Neutrophil (primary cell): ENCODE measurements at regions not wholly inside any gene's neighbourhood (a gene's known extent, or its start where the extent isn't known, plus 50 kb on each side); places are given as distances from the start of the nearest gene placed in this dataset.

Experiments
- H3K27ac ChIP-seq: fragments of 200-600 bp; sonication (generic); 2 replicates; pipeline ENCODE4 v1.5.1; 2016; ENCODE audit warnings: mild to moderate bottlenecking, moderate library complexity
- H3K27me3 ChIP-seq: fragments of 200-600 bp; sonication (generic); 2 replicates; pipeline ENCODE4 v1.6.0; 2016; ENCODE audit warnings: mild to moderate bottlenecking
- H3K36me3 ChIP-seq: fragments of 200-600 bp; sonication (generic); 2 replicates; pipeline ENCODE4 v1.5.1; 2017
- H3K4me1 ChIP-seq, 2 experiments: fragments of 200-600 bp in 1 of 2; sonication (generic) in 1 of 2; 1 replicate in 1 of 2; 2 replicates in 1 of 2; pipeline versions ENCODE4 v1.5.1 to v1.6.1; 2013 to 2016; ENCODE audit warnings: low read depth in 1 of 2, low read length in 1 of 2, mild to moderate bottlenecking in 1 of 2, moderate library complexity in 1 of 2; ENCODE audit not compliant: control insufficient read depth in 1 of 2, insufficient read depth in 1 of 2
- H3K4me3 ChIP-seq, 2 experiments: fragments of 200-600 bp in 1 of 2; sonication (generic) in 1 of 2; 1 replicate in 1 of 2; 2 replicates in 1 of 2; pipeline ENCODE4 v1.5.1; 2013 to 2016; ENCODE audit warnings: low read depth in 1 of 2, low read length in 1 of 2, mild to moderate bottlenecking in 1 of 2, moderate library complexity in 1 of 2
- H3K9me3 ChIP-seq: fragments of 200-600 bp; sonication (generic); 2 replicates; pipeline ENCODE4 v1.5.1; 2016
- TF ChIP-seq, protein P1 (sequence below): fragments of 200-600 bp; sonication (generic); IDR thresholded peaks from 2 replicates; pipeline ENCODE4 v1.5.1; 2016; ENCODE audit warnings: antibody characterized with exemption

GRCh38 chr20:57970856-57971255, 257.6 kb downstream of the ANKRD60 start:
- Histone ChIP-seq H3K27me3 (no peaks in the 10 kb centered on the region), H3K4me1 (no peaks in the 10 kb centered on the region), H3K9me3 (no peaks in the 10 kb centered on the region), H3K27ac (no peak overlapping the region), H3K4me3 (no peak overlapping the region), H3K36me3 (no peaks in the 10 kb centered on the region)
- TF ChIP-seq, protein P1, sequence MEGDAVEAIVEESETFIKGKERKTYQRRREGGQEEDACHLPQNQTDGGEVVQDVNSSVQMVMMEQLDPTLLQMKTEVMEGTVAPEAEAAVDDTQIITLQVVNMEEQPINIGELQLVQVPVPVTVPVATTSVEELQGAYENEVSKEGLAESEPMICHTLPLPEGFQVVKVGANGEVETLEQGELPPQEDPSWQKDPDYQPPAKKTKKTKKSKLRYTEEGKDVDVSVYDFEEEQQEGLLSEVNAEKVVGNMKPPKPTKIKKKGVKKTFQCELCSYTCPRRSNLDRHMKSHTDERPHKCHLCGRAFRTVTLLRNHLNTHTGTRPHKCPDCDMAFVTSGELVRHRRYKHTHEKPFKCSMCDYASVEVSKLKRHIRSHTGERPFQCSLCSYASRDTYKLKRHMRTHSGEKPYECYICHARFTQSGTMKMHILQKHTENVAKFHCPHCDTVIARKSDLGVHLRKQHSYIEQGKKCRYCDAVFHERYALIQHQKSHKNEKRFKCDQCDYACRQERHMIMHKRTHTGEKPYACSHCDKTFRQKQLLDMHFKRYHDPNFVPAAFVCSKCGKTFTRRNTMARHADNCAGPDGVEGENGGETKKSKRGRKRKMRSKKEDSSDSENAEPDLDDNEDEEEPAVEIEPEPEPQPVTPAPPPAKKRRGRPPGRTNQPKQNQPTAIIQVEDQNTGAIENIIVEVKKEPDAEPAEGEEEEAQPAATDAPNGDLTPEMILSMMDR: no peak

DNA sequence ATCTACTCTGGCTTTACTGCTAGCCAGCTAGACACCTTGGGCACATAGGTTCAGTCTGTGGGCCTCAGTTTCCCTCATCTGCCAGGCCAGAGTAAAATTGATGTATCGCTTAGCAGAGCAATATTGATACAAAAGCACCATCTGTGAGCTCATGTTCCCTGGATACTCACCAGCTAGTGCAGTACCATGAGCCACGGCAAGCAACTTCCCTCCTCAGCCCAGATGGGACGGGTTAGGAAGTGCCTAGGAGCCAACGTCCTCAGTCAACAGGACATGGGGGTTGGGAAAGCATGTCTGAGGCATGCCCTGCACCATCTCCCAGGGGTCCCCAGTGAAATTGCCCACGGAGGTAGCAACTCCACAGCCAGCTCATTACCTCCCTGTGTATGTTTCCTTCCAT, 258.3 kb downstream of the ANKRD60 start:
- Histone ChIP-seq H3K4me1 (no peaks in the 10 kb centered on the region), H3K36me3 (no peaks in the 10 kb centered on the region), H3K27me3 (no peaks in the 10 kb centered on the region), H3K9me3 (no peaks in the 10 kb centered on the region), H3K27ac (no peak overlapping the region), H3K4me3 (no peak overlapping the region)
- TF ChIP-seq, protein P1: no peak

DNA sequence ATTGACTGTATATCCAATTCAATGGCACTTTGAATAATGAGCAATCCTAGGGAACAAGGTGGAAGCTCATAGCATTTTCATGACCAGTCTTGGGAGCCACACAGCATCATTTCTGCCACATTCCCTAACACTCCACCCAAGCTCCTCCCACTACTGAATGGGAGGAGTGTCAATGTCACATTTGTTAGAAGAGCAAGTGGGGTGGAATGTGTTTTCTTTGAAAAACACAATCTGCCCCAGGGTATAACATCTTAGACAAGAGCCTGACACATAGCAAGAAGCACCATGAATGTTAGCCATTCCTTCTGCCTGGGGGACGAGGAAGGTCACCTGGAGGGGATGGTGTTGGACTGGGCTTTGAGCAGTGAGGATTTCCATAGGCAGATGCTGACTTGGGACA, 258.3 kb upstream of the PMEPA1 start:
- Histone ChIP-seq H3K4me1 (no peaks in the 10 kb centered on the region), H3K9me3 (no peaks in the 10 kb centered on the region), H3K27ac (no peak overlapping the region), H3K27me3 (no peaks in the 10 kb centered on the region), H3K4me3 (no peak overlapping the region), H3K36me3 (no peaks in the 10 kb centered on the region)
- TF ChIP-seq, protein P1: no peak

DNA sequence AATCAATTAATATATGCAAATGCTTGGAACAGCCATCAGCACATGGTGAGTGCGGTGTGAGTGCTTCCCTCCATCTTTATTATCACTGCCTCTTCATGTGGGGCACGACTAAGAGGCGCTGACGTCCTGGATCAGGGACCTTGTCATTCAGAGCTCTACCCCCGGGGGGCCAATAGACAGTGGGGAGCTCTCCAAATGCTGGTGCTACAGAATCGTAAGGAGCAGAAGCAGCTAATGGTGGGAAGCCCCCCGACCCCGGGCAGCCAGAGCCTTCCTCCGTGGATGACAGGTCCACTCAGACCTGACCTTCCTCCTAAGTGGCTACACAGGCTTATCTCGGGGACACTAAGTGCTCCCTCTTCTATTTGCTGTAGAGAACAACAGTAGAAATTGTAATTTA, 257.5 kb upstream of the PMEPA1 start:
- Histone ChIP-seq H3K9me3 (no peaks in the 10 kb centered on the region), H3K27ac (no peak overlapping the region), H3K36me3 (no peaks in the 10 kb centered on the region), H3K4me3 (no peak overlapping the region), H3K4me1 (no peaks in the 10 kb centered on the region), H3K27me3 (no peaks in the 10 kb centered on the region)
- TF ChIP-seq, protein P1: no peak

- Histone ChIP-seq H3K4me3 (no peak overlapping the region), H3K27ac (no peak overlapping the region), H3K27me3 (no peaks in the 10 kb centered on the region), H3K4me1 (no peaks in the 10 kb centered on the region), H3K36me3 (no peaks in the 10 kb centered on the region), H3K9me3 (no peaks in the 10 kb centered on the region)
- TF ChIP-seq, protein P1: no peak
Observed at GRCh38 chr20:57966620-57967019, 256.8 kb upstream of the PMEPA1 start.

DNA sequence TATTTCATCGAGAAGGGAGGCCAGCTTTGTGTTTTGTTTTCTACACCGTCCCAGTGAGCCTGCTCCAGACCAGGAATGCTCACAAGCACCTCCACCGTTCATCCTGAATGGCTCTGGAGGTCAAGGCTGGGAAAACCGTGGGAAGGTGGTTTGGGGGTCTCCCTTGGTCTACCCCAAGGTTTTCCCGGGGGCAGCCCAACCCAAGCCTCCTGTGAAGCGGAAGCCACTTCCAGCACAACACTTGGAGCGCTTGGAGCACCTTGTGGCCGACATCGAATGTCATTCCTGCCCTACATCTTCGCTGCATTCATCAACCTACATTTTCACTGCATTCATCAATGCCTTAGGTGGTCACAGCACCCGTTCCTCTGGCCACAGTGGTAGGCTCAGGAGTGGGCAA, 255.6 kb upstream of the PMEPA1 start:
- Histone ChIP-seq H3K4me1 (no peaks in the 10 kb centered on the region), H3K9me3 (no peaks in the 10 kb centered on the region), H3K36me3 (no peaks in the 10 kb centered on the region), H3K27me3 (no peaks in the 10 kb centered on the region), H3K27ac (no peak overlapping the region), H3K4me3 (no peak overlapping the region)
- TF ChIP-seq, protein P1: no peak
